ENCODE measurements at regions not wholly inside any gene's neighbourhood (a gene's known extent, or its start where the extent isn't known, plus 50 kb on each side); places are given as distances from the start of the nearest gene placed in this dataset.

DNA sequence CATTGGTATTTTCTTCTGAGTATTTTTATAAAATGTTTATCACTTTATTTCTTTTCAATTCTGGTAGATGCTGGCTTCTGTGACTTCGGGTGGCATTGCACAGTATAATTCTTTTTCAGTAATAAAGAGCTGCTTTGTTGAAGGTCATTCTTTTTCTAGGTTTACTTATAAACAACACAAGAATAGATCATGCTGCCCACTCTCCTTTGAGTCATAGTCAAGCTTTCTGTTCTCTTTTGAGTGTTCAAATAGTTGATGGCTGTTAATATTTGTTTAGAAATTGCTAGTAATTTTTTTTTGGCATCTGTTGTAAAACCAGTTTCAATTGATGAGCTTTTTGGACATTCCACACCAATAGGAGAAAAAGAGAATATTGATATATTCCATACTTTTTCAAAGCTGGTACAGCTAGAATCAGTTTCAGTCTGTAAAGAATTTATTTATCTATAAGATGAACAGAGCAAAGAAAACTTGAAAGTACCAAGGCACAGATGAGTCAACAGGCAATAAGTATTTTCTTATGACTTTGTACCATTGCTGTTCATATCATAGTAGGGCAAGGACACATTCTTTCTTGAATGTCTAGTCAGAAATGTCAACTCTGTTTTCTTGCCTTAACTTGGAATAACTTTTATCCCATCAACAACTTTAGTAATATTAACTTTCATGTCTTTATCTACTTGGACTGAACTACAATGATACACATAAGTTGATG is 513.0 kb upstream of the SEL1L start:
- Histone ChIP-seq H3K4me3 (ENCODE audit: low read length) (no peak overlapping the region), H3K79me2 (replicated peaks; ENCODE audit: insufficient read depth, low read length) (no peaks in the 10 kb centered on the region), H2AFZ (ENCODE audit: low read depth, low read length) (no peak overlapping the region), H3K27ac (ENCODE audit: low read length) (no peak overlapping the region), H3K9me2 (ENCODE audit: insufficient read depth, low read length) (no peaks in the 10 kb centered on the region), H3K27me3 (ENCODE audit: insufficient read depth, low read depth, low read length) (no peaks in the 10 kb centered on the region), H3K4me2 (ENCODE audit: low read length) (no peak overlapping the region), H4K20me1 (ENCODE audit: insufficient read depth) (no peaks in the 10 kb centered on the region), H3K9ac (ENCODE audit: low read length) (no peak overlapping the region), H3K36me3 (ENCODE audit: insufficient read depth, low read length) (no peaks in the 10 kb centered on the region), H3K9me3 (ENCODE audit: low read length) (no peaks in the 10 kb centered on the region), H3F3A (ENCODE audit: insufficient read depth, low read length, poor library complexity, severe bottlenecking) (no peaks in the 10 kb centered on the region)
- TF ChIP-seq TAF1 (IDR thresholded peaks at IDR 0.05; ENCODE audit: low read depth) = no peak
- no peak for TF ChIP-seq SMC3 (conservative IDR thresholded peaks at IDR 0.05; ENCODE audit: poor library complexity)
- TF ChIP-seq POLR2AphosphoS5 (IDR thresholded peaks at IDR 0.05) = no peak
- TF ChIP-seq EZH2 (IDR thresholded peaks at IDR 0.05; ENCODE audit: borderline replicate concordance, insufficient read depth, low read length, poor library complexity, severe bottlenecking) = no peak
- TF ChIP-seq EP300 (conservative IDR thresholded peaks at IDR 0.05; ENCODE audit: poor library complexity, severe bottlenecking) = no peak
- TF ChIP-seq RAD21 (conservative IDR thresholded peaks at IDR 0.05) = no peak
- TF ChIP-seq, protein P1, sequence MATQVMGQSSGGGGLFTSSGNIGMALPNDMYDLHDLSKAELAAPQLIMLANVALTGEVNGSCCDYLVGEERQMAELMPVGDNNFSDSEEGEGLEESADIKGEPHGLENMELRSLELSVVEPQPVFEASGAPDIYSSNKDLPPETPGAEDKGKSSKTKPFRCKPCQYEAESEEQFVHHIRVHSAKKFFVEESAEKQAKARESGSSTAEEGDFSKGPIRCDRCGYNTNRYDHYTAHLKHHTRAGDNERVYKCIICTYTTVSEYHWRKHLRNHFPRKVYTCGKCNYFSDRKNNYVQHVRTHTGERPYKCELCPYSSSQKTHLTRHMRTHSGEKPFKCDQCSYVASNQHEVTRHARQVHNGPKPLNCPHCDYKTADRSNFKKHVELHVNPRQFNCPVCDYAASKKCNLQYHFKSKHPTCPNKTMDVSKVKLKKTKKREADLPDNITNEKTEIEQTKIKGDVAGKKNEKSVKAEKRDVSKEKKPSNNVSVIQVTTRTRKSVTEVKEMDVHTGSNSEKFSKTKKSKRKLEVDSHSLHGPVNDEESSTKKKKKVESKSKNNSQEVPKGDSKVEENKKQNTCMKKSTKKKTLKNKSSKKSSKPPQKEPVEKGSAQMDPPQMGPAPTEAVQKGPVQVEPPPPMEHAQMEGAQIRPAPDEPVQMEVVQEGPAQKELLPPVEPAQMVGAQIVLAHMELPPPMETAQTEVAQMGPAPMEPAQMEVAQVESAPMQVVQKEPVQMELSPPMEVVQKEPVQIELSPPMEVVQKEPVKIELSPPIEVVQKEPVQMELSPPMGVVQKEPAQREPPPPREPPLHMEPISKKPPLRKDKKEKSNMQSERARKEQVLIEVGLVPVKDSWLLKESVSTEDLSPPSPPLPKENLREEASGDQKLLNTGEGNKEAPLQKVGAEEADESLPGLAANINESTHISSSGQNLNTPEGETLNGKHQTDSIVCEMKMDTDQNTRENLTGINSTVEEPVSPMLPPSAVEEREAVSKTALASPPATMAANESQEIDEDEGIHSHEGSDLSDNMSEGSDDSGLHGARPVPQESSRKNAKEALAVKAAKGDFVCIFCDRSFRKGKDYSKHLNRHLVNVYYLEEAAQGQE (IDR thresholded peaks at IDR 0.05; ENCODE audit: borderline replicate concordance) = no peak
- TF ChIP-seq MXI1 (conservative IDR thresholded peaks at IDR 0.05; ENCODE audit: poor library complexity, severe bottlenecking) = no peak
- TF ChIP-seq, protein P2, sequence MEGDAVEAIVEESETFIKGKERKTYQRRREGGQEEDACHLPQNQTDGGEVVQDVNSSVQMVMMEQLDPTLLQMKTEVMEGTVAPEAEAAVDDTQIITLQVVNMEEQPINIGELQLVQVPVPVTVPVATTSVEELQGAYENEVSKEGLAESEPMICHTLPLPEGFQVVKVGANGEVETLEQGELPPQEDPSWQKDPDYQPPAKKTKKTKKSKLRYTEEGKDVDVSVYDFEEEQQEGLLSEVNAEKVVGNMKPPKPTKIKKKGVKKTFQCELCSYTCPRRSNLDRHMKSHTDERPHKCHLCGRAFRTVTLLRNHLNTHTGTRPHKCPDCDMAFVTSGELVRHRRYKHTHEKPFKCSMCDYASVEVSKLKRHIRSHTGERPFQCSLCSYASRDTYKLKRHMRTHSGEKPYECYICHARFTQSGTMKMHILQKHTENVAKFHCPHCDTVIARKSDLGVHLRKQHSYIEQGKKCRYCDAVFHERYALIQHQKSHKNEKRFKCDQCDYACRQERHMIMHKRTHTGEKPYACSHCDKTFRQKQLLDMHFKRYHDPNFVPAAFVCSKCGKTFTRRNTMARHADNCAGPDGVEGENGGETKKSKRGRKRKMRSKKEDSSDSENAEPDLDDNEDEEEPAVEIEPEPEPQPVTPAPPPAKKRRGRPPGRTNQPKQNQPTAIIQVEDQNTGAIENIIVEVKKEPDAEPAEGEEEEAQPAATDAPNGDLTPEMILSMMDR (IDR thresholded peaks at IDR 0.05; ENCODE audit: poor library complexity, severe bottlenecking) = no peak

GRCh38 chr14:82047777-82048470 is 514.3 kb upstream of the SEL1L start:
- Histone ChIP-seq H3K27ac (ENCODE audit: low read length) (no peak overlapping the region), H4K20me1 (ENCODE audit: insufficient read depth) (no peaks in the 10 kb centered on the region), H3K4me2 (ENCODE audit: low read length) (no peak overlapping the region), H3K27me3 (ENCODE audit: insufficient read depth, low read depth, low read length) (no peaks in the 10 kb centered on the region), H3K36me3 (ENCODE audit: insufficient read depth, low read length) (no peaks in the 10 kb centered on the region), H3K4me3 (ENCODE audit: low read length) (no peak overlapping the region), H3K9ac (ENCODE audit: low read length) (no peak overlapping the region), H2AFZ (ENCODE audit: low read depth, low read length) (no peak overlapping the region), H3F3A (ENCODE audit: insufficient read depth, low read length, poor library complexity, severe bottlenecking) (no peaks in the 10 kb centered on the region), H3K79me2 (replicated peaks; ENCODE audit: insufficient read depth, low read length) (no peaks in the 10 kb centered on the region), H3K9me2 (ENCODE audit: insufficient read depth, low read length) (no peaks in the 10 kb centered on the region), H3K9me3 (ENCODE audit: low read length) (no peaks in the 10 kb centered on the region)
- TF ChIP-seq EP300 (conservative IDR thresholded peaks at IDR 0.05; ENCODE audit: poor library complexity, severe bottlenecking) = no peak
- no peak for TF ChIP-seq RAD21 (conservative IDR thresholded peaks at IDR 0.05)
